Renal cortex interstitium (tissue), 11 donors: ENCODE measurements at regions not wholly inside any gene's neighbourhood (a gene's known extent, or its start where the extent isn't known, plus 50 kb on each side); places are given as distances from the start of the nearest gene placed in this dataset.
A peak's percentile ranks its signal among the peaks of the same experiment; 100 is the strongest.
"Not testable (repeated sequence)": the region's sequence is repeated elsewhere in the genome, so short reads cannot be mapped to it uniquely, and the experiment has no call there.

ENCODE experiments used
- DNase-seq, 11 donors: peaks; one replicate each; pipeline ENCODE4 v3.0.0-alpha.2; 2013; ENCODE audit warnings: low read depth in 9 of 11, low spot score in 4 of 11; ENCODE audit errors: extremely low read depth in 1 of 11

DNA sequence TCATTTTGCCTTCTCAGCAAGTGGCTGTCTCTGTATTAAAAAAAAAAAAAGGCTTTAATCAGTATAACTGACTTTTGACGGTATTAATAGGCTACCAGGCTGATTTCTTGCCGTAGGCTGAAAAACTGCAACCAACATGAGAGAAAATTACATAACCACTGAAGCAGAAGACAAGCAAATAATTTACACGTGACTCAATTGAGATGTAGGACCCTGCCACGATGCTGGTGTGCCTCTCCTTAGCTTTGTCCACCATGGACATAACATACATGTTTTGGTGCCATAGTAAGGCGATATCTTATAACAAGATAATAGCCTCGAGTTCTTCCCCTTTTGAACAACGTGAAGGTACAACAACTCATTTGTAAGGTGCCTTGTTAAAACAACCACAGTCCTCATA, 88.7 kb upstream of the GRIP1 start:
- no peak for DNase-seq

DNA sequence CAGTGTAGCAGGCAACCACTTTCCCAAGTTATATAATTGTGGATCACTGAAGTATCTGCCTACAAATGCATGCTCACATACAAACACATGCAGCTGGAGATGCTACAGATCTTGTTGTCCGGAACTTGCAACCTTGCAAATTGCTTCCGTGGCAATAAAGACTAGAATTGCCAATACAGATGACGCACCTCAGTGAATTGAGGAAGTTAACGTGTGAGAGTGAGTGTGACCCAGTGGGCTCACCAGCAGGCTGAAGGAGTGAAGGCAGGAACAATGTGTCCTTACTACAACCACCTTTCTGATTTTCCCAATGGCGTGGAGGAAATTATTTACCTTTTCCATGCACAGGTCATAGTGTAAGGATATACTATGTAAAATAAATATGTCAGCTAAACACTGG, 89.4 kb upstream of the GRIP1 start:
- DNase-seq = no peak

DNA sequence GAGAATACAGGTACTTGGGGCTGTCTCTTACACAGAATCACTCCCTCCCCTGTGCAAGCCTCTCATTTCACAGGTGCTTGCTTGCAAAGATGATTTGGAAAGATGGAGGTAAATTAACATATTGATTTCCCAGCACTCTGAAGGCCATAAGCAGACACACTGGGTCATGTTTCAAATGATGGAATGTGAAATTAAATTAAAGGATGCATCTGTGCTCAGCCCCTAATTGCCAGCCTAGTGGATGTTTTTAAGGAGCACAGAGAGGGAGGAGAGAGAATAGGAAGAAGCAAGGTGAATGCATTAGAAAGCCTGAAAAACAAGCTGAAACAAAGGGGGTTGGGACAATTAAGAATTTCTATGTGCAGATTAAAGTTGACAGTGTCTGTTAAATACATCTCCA, 96.1 kb upstream of the GRIP1 start:
- no peak for DNase-seq

DNA sequence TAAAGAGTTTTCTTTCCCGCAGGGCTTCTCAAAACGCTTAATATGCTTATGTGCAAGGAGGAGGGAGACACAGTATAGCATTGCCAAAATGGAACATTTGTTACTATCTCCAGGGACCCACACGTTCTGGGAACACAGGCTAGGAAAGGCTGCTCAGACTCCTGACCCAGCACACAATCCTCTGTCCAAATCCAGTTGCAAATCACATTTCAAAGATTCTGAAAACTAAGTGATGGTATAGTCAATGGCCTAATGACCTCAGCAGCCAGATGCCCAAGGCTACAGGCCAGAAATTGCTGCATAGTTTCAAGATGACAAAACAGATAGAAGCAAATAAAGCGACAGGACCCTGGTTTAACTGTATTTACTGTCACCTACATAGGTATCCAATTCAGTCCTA, 97.0 kb upstream of the GRIP1 start:
- DNase-seq = no peak

DNA sequence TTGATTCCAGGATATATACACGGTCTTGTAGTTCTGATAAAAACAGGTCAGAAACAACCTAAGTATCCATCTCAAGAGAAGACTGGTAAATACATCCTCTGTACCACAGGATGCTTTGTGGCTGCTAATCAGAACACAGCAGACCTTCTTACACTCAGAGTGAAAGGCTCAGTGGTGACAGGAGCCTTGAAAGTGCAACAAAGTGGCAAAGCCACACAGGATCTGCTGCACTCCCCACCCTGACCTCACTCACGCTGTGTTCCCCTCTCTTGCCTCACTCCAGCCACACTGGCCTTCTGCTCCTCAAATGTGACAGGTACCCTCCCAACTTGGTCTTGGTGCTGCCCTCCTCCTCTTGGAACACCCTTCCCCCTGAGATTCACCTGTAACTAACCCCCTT, 98.1 kb upstream of the GRIP1 start:
- no peak for DNase-seq

DNA sequence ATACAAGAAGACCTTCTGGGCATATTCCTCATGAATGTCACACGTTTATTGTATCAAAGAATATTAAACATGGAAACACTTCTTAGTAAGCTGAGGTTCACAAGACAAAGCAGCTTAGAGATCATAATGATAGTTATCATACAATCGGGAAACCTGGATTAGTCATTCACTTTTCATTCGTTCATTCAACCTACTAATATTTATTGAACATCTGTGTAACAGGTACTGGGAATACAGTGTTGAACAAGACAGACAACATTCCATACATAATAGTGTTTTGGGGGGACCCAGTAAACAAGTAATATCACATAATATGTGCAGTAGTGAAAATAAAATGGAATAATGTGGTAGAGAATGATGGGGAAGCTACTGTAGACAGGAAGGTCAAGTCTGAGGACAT, 100.6 kb upstream of the GRIP1 start:
- no peak for DNase-seq

DNA sequence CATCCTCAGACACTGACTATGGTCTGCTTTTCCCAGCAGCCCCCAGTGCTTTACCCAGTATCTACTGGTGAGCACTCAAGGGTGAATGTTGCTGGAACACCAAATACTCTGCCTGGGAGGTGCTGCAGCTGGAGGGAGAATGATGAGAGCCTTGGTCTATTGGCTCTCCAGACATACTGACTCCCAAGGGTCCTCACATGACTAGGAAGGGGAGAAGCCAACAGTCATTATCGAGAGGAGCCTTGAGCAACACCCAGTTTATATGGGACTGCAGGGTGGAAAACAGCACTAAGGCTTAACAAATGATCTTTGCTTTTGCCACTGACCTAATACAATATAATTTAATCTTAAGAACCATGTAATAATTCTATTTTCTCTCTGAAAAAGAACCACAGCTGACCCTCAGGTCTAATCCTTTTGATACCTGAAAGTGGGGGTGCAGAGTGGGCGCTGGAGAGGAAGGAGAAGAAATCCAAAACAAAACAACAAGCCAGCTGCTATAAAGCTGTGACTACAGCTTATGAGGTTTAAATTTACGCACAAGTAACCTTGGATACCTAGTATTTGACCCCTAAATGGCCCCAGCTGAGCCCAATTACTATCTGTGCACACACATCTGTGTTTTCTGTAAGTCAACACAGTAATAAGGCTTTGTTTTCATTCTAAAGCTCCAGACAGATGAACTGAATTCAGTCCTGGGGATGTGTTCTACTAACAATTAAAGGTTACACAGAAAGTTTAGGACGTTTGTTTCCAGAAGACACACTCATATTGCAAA, 107.8 kb upstream of the GRIP1 start:
- DNase-seq = no peak

DNA sequence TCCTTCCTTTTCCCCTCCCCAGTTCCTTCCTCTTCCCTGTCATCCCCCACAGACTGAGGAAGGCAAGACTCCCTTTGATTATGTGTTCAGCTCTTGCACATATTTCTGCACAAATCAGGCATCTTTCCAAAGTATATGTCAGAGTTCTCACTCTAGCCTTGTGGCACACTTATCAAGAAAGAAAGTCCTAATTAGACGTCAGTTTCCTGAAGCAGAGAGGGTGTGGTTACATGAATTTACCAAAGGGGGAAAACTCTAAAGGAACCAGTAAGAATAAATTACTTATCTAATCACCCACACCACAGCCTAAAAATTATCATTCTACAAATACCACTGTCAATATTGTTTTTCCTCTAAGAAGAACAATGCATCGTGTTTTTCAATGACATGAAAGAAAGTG, 120.7 kb upstream of the GRIP1 start:
- DNase-seq = no peak

DNA sequence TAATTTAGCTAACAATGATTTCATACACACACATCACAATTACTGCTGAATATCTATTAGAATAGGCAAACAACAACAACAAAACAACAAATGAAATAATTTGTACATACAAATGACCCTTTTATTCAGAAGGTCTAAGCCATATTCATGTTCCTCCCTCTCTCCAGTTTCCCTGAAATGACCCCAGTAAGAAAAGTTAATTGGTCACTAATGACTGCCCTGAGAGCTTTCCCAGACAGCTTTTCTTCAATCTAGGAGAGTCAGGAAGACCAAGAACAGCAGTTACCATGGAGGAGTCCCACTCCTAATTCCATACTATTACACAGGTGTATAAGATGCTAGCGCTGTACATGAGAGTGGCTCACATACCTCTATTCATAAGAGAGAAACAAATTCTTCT, 121.2 kb upstream of the GRIP1 start:
- peak in 1 of 11 donors; percentile 9 for DNase-seq

DNA sequence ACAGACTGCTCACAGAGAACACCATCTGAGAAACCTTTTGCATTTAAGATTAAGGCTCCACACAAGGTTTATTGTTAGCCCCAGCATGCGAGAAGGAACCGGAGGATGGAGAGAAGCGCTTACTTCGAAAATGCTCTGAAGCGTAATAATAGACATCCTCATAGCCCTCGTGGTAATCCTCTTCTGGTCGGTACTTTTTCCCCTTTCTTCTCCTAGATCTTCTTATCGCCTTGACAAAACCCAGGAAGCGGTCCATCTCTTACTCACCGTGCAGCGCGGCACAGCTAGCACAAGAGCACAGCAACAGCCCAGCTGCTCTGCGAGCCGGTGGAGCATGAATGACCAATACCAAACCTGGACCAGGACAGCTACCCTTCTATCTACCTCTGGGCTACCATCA, 125.1 kb upstream of the GRIP1 start:
- DNase-seq = no peak

DNA sequence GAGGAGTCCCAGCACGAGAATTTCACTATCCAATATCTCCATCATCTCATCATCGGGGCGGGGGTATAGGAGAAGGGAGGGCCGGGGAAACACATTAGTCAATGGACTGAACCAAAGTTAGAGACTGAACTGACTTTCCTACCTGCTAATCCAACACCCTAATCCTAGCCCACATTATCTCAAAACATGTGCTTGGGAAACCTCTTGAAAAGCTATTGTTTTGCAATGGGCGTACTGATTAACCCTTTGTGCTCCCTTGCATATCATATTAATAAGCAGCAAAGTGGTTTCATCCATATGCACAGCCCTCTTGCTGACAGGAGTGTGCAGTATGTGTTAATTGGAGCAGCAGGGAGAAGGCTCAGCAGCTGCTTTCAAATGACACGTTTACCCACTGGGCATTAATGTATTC, 125.7 kb upstream of the GRIP1 start:
- no peak for DNase-seq

DNA sequence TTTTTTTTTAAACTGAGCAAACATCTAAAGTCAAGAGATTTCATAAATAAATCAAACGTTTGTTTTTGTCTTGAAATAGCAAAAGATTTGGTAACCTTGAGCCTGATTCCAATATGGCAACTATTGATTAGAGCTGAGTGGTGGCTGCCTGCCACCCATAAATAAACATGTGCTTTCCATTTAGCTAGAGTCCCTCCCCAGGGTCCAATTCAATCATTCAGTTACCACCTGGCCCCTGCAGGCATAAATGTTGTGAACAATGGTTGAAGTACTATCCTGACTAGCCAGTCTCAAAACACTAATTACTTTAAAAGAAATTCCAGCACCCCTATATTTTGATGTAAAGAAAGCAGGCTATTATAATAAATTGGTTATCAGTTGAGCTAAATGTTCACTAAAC, 129.7 kb upstream of the GRIP1 start:
- DNase-seq = no peak

DNA sequence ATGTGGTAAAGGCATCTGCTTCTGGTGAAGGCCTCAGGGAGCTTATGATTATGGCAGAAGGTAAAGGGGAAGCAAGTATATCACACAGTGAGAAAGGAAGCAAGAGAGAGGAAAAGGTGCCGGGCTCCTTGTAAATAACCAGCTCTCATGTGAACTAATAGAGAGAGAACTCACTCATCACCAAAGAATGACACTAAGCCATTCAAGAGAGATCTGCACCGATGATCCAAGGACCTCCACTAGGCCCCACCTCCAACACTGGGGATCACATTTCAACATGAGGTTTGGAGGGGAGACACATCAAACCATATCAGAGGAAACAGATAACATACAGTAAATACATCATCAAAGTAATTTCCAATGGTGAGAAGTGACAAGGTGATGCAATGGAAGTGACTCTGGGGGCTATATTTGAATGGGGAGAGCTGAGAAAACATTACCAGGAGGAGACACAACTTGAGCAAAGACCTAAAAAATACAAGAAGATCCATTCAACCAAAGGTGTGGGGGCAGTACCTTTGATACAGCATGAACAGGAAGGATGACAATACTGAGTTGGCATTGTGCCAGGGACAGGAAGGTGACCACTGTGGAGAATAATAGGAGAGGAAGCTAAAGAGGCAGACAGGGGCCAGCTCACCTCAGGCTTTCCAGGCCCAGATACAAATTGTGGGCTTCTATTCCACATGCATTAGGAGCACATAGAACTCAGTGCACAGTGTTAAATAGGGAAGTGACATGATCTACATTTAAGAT, 134.4 kb upstream of the GRIP1 start:
- DNase-seq = no peak

DNA sequence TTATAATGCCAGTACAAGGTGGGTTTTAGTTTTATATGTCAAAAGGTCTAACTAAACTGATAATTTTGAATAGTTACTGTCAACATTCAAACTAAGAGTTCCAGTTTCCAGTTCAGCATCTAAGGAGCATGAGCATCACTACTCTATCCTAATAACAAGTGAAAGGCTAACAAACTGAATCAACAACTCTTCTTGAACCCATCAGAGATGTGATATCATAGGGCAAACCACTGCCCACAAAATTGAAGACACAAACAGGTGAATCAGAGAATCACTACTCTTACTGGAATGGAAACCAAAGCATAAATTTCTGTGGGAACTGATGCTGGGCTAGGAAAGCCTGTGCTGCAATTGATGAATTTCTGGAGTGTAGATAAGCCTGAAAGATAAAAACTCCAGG, 140.7 kb upstream of the GRIP1 start:
- no peak for DNase-seq

DNA sequence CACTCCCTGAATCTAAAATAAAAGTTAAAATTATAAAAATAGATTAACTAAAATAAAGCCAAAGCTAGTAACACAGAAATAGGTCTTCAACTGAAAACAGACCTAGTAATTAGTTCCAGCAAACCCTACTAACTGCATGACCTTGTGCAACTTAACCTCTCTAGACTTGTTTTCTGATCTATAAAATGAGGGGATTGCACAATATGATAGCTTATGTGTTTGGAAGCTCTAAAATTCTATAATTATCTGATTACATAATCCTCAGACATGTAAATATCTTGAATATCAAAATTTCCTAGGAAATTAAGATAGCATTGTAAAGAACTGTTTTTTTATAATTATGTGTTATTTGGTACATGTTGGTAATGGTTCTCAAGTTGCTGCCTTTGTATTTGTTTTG, 144.1 kb upstream of the GRIP1 start:
- DNase-seq = no peak

DNA sequence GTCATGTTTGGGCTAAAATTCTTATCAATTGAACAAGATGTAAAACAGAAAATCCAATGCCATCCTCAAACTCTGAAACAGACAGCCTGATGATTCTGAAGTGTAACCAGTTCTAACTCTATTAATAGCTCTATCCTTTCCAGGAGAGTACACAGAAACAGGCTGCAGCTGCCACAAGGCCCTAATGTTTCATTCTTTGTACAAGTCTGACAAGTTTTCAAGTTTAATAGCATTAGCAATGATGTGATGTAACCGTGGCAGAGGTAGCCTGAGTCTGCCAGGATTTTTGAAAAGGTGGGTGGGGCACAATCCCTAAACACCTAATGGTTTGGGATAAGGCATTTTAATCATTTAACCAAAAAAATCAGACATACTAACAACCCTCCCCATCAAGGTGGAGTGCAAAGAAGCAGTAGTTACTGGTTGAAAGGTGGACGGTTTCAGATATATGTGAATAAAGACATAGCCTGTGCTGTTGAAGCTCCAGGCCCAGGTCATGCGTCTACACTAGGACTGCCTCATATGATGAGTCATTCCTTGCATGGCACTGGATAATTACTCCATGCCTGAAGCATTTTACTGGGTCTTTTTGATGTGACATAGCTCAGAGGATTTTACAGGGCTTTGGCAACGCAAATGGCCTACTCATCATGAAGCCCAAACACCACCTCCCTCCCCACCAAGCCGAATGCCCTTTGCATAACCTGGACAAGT, 145.1 kb upstream of the GRIP1 start:
- no peak for DNase-seq

DNA sequence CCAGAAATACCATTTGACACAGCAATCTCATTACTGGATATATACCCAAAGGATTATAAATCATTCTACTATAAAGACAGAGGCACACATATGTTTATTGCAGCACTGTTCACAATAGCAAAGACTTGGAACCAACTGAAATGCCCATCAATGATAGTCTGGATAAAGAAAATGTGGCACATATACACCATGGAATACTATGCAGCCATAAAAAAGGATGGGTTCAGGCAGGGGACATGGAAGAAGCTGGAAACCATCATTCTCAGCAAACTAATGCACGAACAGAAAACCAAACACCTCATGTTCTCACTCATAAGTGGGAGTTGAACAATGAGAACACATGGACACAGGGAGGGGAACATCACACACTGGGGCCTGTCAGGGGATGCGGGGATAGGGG, 147.0 kb upstream of the GRIP1 start:
- DNase-seq = not testable (repeated sequence)

DNA sequence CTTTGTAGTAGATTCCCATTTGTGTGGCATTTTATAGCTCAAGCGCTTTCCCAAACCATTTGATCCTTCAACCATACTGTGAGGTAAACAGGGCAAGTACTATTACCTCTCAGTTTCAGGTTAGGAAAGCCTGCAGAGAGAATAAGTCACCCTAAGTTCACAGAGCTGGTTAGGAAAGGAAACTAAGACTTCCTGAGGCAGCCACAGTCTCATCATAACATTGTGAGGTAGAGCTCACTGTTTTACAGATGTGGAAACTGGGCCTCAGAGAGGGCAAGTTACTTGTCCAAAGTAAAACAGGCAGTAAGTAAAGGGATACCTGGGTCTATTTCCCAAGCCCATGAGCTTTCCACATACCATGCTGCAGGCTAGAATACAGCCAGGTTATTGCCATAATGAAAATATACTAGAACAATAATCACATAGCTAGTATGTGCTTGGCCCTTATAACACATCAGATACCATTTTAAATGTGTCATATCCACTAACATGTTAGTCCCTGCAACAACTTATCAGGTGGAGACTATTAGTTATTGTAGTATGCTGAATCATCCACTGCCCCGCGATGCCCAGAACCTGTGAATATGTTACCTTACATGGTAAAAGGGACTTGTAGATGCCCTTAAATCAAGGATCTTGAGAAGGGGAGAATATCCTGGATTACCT, 150.9 kb upstream of the GRIP1 start:
- DNase-seq = no peak

DNA sequence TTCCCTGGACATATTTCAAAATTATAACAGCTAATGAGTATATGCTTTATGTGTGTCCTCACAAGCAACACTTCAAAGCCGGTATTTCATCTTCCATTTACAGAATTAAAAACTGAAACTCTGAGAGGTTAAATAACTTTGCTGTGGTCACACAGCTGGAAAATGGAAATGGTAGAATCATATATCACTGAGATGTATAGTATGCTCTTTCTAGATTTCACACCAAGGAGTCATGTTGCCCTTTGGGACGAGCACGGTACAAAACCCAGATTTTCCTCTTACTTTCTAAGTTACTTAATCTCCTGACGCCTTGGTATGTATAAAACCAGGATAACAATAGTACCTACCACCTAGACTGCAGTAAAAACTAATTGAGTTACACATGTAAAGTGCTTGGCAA, 152.6 kb upstream of the GRIP1 start:
- DNase-seq = no peak

DNA sequence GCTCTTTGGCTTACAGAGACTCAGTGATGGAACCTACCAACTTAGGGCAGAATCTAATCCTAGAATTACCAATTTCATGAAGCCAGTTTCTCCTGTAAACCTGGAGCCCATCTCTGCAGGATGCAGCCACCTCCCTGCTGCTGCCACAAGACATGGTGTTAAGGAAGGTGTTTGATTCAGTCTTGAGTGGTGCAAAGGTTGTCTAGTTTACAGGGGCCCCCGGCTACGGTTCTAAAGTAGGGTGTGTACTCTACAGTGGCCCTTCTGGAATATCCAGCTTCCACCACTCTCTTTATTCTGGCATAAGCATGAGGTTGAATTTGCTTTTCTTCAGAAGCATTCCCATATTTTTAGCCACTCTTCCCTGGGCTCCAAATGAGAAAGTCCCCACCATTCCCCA, 154.1 kb upstream of the GRIP1 start:
- DNase-seq = no peak
